ENCODE measurements at regions not wholly inside any gene's neighbourhood (a gene's known extent, or its start where the extent isn't known, plus 50 kb on each side); places are given as distances from the start of the nearest gene placed in this dataset.

DNA sequence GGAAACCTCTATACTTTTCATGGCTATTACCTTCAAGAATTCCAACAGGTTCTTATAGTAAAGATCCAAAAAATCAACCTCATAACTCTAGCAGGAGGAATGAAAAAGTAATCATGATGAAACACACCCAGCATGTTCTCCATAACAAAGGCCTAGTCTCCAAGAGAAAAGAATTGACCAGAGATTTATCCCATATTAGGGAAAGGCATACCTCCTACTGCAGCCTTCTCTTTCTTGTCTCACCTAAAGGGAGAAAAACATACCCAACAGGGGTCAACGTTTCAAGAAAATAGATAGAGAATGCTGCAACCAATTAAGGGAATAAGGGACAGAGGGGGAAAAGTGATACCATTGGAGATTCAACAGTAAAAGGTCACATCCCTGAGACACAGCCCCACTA, 262.5 kb downstream of the FRK start:
- TF ChIP-seq POLR2A (IDR thresholded peaks at IDR 0.05; ENCODE audit: low read depth, low read length) (no peak), POLR2AphosphoS5 (IDR thresholded peaks at IDR 0.05; ENCODE audit: low read length) (no peak), EP300 (IDR thresholded peaks at IDR 0.05; ENCODE audit: borderline replicate concordance in 1 of 2, control insufficient read depth in 1 of 2, low read depth in 2 of 2, low read length in 2 of 2) (no peak), SP1 (IDR thresholded peaks at IDR 0.05; ENCODE audit: low read depth, low read length) (no peak), POLR2AphosphoS2 (IDR thresholded peaks at IDR 0.05; ENCODE audit: low read depth, low read length) (no peak), GABPA (IDR thresholded peaks at IDR 0.05; ENCODE audit: low read depth) (no peak), CEBPB (IDR thresholded peaks at IDR 0.05; ENCODE audit: borderline replicate concordance in 1 of 2, low read depth in 2 of 2, low read length in 2 of 2) (no peak), SRF (IDR thresholded peaks at IDR 0.05; ENCODE audit: low read depth in 2 of 2, low read length in 2 of 2) (no peak), JUNB (IDR thresholded peaks at IDR 0.05) (no peak), HDGF (IDR thresholded peaks at IDR 0.05) (no peak), RELA (IDR thresholded peaks at IDR 0.05; ENCODE audit: borderline replicate concordance, partially characterized antibody) (no peak), MLLT1 (IDR thresholded peaks at IDR 0.05) (no peak)
- TF ChIP-seq, protein P1, sequence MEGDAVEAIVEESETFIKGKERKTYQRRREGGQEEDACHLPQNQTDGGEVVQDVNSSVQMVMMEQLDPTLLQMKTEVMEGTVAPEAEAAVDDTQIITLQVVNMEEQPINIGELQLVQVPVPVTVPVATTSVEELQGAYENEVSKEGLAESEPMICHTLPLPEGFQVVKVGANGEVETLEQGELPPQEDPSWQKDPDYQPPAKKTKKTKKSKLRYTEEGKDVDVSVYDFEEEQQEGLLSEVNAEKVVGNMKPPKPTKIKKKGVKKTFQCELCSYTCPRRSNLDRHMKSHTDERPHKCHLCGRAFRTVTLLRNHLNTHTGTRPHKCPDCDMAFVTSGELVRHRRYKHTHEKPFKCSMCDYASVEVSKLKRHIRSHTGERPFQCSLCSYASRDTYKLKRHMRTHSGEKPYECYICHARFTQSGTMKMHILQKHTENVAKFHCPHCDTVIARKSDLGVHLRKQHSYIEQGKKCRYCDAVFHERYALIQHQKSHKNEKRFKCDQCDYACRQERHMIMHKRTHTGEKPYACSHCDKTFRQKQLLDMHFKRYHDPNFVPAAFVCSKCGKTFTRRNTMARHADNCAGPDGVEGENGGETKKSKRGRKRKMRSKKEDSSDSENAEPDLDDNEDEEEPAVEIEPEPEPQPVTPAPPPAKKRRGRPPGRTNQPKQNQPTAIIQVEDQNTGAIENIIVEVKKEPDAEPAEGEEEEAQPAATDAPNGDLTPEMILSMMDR (IDR thresholded peaks at IDR 0.05 in 2 of 3, conservative IDR thresholded peaks at IDR 0.05 in 1 of 3; ENCODE audit: control insufficient read depth in 2 of 3, extremely low read depth in 1 of 3, insufficient read depth in 1 of 3, low read depth in 3 of 3, low read length in 3 of 3): no peak
